ENCODE measurements at regions not wholly inside any gene's neighbourhood (a gene's known extent, or its start where the extent isn't known, plus 50 kb on each side); places are given as distances from the start of the nearest gene placed in this dataset.

DNA sequence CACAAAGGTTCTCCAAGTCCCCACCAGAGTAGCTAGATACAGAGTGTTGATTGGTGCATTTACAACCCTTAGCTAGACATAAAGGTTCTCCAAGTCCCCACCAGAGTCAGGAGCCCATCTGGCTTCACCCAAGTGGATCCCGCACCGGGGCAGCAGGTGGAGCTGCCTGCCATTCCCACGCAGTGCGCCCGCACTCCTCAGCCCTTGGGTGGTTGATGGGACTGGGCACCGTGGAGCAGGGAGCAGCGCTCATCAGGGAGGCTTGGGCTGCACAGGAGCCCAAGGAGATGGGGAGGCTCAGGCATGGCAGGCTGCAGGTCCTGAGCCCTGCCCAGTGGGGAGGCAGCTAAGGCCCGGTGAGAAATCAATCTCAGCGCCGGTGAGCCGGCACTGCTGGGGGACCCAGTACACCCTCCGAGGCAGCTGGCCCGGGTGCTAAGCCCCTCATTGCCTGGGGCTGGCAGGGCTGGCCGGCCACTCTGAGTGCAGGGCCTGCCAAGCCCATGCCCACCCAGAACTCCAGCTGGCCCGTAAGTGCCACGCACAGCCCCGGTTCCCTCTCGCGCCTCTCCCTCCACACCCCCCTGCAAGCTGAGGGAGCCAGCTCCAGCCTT is 404.1 kb downstream of the METTL15 start:
- no peaks in the 10 kb centered on the region for H3K36me3 ChIP-seq (ENCODE audit: low read length)
- no peak overlapping the region for H2AFZ ChIP-seq (ENCODE audit: low read depth, low read length, severe bottlenecking)
- H3K9me3 ChIP-seq (ENCODE audit: insufficient read depth, low read length), result no peaks in the 10 kb centered on the region
- no peak overlapping the region for H3K27ac ChIP-seq (ENCODE audit: low read depth, low read length)
- no peaks in the 10 kb centered on the region for H4K20me1 ChIP-seq (ENCODE audit: low read depth, low read length)
- H3K9me2 ChIP-seq (replicated peaks; ENCODE audit: insufficient read depth, low read length), result no peaks in the 10 kb centered on the region
- no peak for TF ChIP-seq CTCF (IDR thresholded peaks at IDR 0.05; ENCODE audit: insufficient read depth, low read length, poor library complexity, severe bottlenecking)
- TF ChIP-seq EZH2phosphoT487 (conservative IDR thresholded peaks at IDR 0.05; ENCODE audit: low read length), result no peak
- H3K79me2 ChIP-seq (ENCODE audit: insufficient read depth, low read length), result no peaks in the 10 kb centered on the region
- no peak overlapping the region for H3K4me3 ChIP-seq (ENCODE audit: insufficient read depth, low read length, poor library complexity, severe bottlenecking)
- H3F3A ChIP-seq (ENCODE audit: insufficient read depth), result no peaks in the 10 kb centered on the region
- H3K9ac ChIP-seq (ENCODE audit: low read length), result no peak overlapping the region
- no peak overlapping the region for H3K4me2 ChIP-seq (ENCODE audit: low read depth, low read length, poor library complexity, severe bottlenecking)
- H3K27me3 ChIP-seq (ENCODE audit: low read length), result no peaks in the 10 kb centered on the region

DNA sequence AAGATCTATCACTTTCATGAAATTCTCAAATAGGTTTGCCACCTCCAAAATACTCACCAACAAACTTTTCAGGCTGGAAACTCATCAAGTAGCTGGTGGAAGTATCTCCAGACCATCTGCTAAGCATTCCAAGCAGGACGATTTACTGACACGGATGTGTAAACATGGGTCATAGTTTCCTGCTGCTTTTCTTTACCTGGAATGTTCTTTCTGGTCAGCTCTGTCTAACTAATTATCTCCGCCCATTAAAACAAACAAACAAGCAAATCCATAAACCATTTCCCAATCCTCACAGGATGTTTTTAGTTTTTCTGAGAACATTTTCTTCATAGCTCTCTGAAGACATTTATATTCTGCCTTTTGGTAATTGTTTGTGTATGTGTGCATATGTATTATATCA is 397.0 kb downstream of the METTL15 start:
- no peaks in the 10 kb centered on the region for H3K9me2 ChIP-seq (replicated peaks; ENCODE audit: insufficient read depth, low read length)
- no peak overlapping the region for H2AFZ ChIP-seq (ENCODE audit: low read depth, low read length, severe bottlenecking)
- no peaks in the 10 kb centered on the region for H4K20me1 ChIP-seq (ENCODE audit: low read depth, low read length)
- TF ChIP-seq EZH2phosphoT487 (conservative IDR thresholded peaks at IDR 0.05; ENCODE audit: low read length) (no peak), CTCF (IDR thresholded peaks at IDR 0.05; ENCODE audit: insufficient read depth, low read length, poor library complexity, severe bottlenecking) (no peak)
- no peaks in the 10 kb centered on the region for H3K27me3 ChIP-seq (ENCODE audit: low read length)
- no peaks in the 10 kb centered on the region for H3K79me2 ChIP-seq (ENCODE audit: insufficient read depth, low read length)
- no peak overlapping the region for H3K27ac ChIP-seq (ENCODE audit: low read depth, low read length)
- no peaks in the 10 kb centered on the region for H3K36me3 ChIP-seq (ENCODE audit: low read length)
- H3K9me3 ChIP-seq (ENCODE audit: insufficient read depth, low read length), result no peaks in the 10 kb centered on the region
- H3K4me3 ChIP-seq (ENCODE audit: insufficient read depth, low read length, poor library complexity, severe bottlenecking), result no peak overlapping the region
- no peaks in the 10 kb centered on the region for H3F3A ChIP-seq (ENCODE audit: insufficient read depth)
- no peak overlapping the region for H3K9ac ChIP-seq (ENCODE audit: low read length)
- H3K4me2 ChIP-seq (ENCODE audit: low read depth, low read length, poor library complexity, severe bottlenecking), result no peak overlapping the region

DNA sequence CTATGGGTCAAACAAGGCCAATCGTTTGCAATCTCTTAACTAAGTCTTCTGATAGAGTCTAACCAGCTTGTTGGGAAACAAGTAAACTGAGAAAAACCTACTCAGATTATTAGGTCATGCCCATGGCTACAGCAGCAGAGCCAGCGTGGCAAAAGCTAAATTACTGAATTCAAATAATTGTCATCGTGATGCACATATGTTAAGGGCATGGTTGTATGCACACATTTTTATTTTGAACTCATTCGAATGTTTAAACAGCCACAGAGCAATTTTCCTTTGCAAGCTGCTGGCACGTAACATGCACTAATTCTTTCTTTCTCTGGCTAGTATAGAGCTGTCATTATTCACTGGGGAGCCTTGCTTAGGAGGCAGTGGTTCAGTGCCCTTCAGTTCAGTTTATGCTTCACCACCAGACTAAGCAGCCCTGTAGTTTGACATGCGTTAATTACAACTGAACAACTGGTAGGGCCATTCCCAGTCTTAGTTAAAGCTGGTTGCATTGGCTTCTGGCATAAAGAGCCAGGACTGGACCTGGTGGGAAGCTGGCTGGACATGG is 396.4 kb downstream of the METTL15 start:
- no peak for TF ChIP-seq EZH2phosphoT487 (conservative IDR thresholded peaks at IDR 0.05; ENCODE audit: low read length)
- no peak for TF ChIP-seq CTCF (IDR thresholded peaks at IDR 0.05; ENCODE audit: insufficient read depth, low read length, poor library complexity, severe bottlenecking)
- H4K20me1 ChIP-seq (ENCODE audit: low read depth, low read length), result no peaks in the 10 kb centered on the region

More for the DNA sequence above, 396.4 kb downstream of the METTL15 start:
- Histone ChIP-seq H3K9me2 (replicated peaks; ENCODE audit: insufficient read depth, low read length) (no peaks in the 10 kb centered on the region), H3K27me3 (ENCODE audit: low read length) (no peaks in the 10 kb centered on the region), H3K4me2 (ENCODE audit: low read depth, low read length, poor library complexity, severe bottlenecking) (no peak overlapping the region), H3K4me3 (ENCODE audit: insufficient read depth, low read length, poor library complexity, severe bottlenecking) (no peak overlapping the region), H3K9me3 (ENCODE audit: insufficient read depth, low read length) (no peaks in the 10 kb centered on the region), H2AFZ (ENCODE audit: low read depth, low read length, severe bottlenecking) (no peak overlapping the region), H3K9ac (ENCODE audit: low read length) (no peak overlapping the region), H3K79me2 (ENCODE audit: insufficient read depth, low read length) (no peaks in the 10 kb centered on the region), H3K36me3 (ENCODE audit: low read length) (no peaks in the 10 kb centered on the region), H3K27ac (ENCODE audit: low read depth, low read length) (no peak overlapping the region), H3F3A (ENCODE audit: insufficient read depth) (no peaks in the 10 kb centered on the region)

Measured in SU-DHL-6 (cell line).